ENCODE measurements at regions not wholly inside any gene's neighbourhood (a gene's known extent, or its start where the extent isn't known, plus 50 kb on each side); places are given as distances from the start of the nearest gene placed in this dataset.
A peak's percentile ranks its signal among the peaks of the same experiment; 100 is the strongest.

DNA sequence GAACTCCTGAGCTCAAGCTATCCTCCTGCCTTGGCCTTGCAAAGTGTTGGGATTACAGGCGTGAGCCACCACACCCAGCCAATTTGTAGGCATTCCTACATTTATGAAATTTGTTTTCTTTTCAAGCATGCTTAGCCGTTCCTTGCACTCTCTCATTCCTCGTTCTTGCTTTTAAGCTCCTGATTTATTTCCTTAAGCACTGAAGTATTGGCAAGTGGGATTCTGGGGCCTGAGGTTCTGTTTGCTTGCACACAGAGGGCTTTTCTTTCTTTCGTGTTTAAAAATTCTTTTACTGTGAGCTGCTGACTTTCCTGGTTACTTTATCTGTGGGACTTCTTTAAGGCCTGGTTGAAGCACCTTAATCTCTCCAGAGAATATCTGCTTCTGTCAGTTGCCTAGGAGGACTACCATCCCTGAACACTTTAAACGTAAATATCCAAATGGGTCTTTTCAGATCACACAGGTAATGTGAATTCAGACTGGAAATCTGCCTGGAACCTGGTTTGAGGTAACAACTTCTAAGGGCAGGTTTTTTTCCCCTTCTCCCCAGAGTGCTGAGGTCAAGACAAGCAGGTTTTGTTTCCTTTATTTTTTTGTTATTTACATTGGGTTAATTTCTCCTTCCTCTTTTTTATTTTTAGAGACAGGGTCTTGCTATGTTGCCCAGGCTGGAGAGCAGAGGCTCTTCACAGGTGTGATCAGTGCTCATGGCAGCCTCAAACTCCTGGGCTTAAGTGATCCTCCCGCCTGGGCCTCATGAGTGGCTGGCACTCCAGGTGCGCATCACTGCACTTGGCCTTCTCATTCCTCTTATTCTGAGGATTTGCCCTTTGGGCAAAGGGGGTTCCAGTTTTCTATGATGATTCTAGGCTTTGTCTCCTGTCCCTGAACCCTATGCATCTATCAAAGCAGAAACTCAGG is 102.9 kb downstream of the PFKFB3 start:
- no peak overlapping the region for H3K4me3 ChIP-seq
- H3K27ac ChIP-seq = no peak overlapping the region
- H3K36me3 ChIP-seq = no peaks in the 10 kb centered on the region
- no peak for DNase-seq (ENCODE audit: low read depth in 1 of 2, low spot score in 2 of 2)
- peaks cover under 1% of the 10 kb centered on the region; the same call in 1 of the 2 replicates for H3K4me1 ChIP-seq (replicated peaks)
- no peaks in the 10 kb centered on the region for H3K27me3 ChIP-seq (replicated peaks)
- H3K9me3 ChIP-seq (replicated peaks) = no peaks in the 10 kb centered on the region

GRCh38 chr10:6306917-6307316 is 104.2 kb downstream of the PFKFB3 start:
- Histone ChIP-seq H3K36me3 (no peaks in the 10 kb centered on the region), H3K27ac (no peak overlapping the region), H3K9me3 (replicated peaks) (no peaks in the 10 kb centered on the region), H3K4me1 (replicated peaks) (no peaks in the 10 kb centered on the region), H3K4me3 (no peak overlapping the region), H3K27me3 (replicated peaks) (no peaks in the 10 kb centered on the region)
- DNase-seq (ENCODE audit: low read depth in 1 of 2, low spot score in 2 of 2) = no peak

GRCh38 chr10:6309816-6310215 is 107.1 kb downstream of the PFKFB3 start:
- Histone ChIP-seq H3K4me3 (no peak overlapping the region), H3K9me3 (replicated peaks) (no peaks in the 10 kb centered on the region), H3K36me3 (no peaks in the 10 kb centered on the region), H3K27ac (no peak overlapping the region), H3K4me1 (replicated peaks) (no peaks in the 10 kb centered on the region), H3K27me3 (replicated peaks) (no peaks in the 10 kb centered on the region)
- no peak for DNase-seq (ENCODE audit: low read depth in 1 of 2, low spot score in 2 of 2)

DNA sequence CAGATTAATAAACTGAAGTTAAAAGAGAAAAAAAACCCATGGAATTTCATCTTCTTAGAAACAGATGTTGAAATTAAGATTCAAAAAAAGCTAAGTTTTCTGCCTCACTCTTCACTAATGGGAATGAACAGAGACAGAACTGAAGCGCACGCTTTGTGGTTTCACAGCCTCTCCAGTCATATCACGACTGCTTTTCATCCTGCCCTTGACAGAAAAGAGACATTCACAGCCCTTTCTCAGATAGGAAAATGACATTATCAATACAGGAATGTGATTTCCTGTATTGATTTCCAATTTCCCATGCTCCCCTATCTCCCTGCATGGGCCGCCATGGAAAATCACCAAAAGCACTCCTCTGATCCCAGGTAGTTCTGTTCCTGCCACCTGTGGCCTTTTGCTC is 108.2 kb downstream of the PFKFB3 start:
- H3K9me3 ChIP-seq (replicated peaks) = no peaks in the 10 kb centered on the region
- H3K27me3 ChIP-seq (replicated peaks) = no peaks in the 10 kb centered on the region
- H3K4me3 ChIP-seq = no peak overlapping the region
- no peaks in the 10 kb centered on the region for H3K4me1 ChIP-seq (replicated peaks)
- no peak for DNase-seq (ENCODE audit: low read depth in 1 of 2, low spot score in 2 of 2)
- H3K36me3 ChIP-seq = no peaks in the 10 kb centered on the region
- no peak overlapping the region for H3K27ac ChIP-seq

DNA sequence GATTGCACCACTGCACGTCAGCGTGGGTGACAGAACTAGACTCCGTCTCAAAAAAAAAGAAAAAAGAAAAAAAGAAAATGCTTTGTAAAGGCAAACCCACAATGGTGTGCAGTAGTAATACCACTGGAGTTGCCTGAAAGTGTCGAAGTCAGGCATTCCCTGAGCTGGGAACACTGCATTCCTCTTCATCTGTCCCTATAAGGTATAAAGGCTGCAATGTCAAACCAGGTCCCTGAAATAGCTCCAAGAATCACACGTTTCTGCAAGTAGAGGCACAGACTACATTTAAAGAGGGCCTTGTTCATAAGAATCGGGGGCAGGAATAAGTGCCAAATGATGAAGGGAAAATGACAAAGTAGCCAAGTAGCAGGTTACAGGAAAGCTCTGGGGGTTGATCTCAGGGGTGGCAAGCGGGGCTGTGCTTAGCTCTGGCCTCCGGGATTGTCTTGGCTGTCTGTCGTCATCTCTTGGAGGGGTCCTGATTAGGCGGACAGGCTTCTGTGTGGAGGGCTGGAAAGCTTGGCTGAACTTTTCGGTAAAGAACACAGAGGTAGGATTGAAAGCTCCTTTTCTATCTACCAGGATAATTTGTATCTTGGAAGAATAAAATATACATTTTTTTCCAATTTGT is 109.1 kb downstream of the PFKFB3 start:
- no peaks in the 10 kb centered on the region for H3K9me3 ChIP-seq (replicated peaks)
- H3K27ac ChIP-seq = no peak overlapping the region
- no peak overlapping the region for H3K4me3 ChIP-seq
- H3K27me3 ChIP-seq (replicated peaks) = no peaks in the 10 kb centered on the region
- no peaks in the 10 kb centered on the region for H3K4me1 ChIP-seq (replicated peaks)
- DNase-seq (ENCODE audit: low read depth in 1 of 2, low spot score in 2 of 2) = no peak
- no peaks in the 10 kb centered on the region for H3K36me3 ChIP-seq

- no peak for DNase-seq (ENCODE audit: low read depth in 1 of 2, low spot score in 2 of 2)
- H3K27me3 ChIP-seq (replicated peaks) = no peaks in the 10 kb centered on the region
- no peak overlapping the region for H3K4me3 ChIP-seq
- no peaks in the 10 kb centered on the region for H3K9me3 ChIP-seq (replicated peaks)
- H3K36me3 ChIP-seq = no peaks in the 10 kb centered on the region
- H3K4me1 ChIP-seq (replicated peaks) = no peaks in the 10 kb centered on the region
- H3K27ac ChIP-seq = no peak overlapping the region
These were observed 109.9 kb downstream of the PFKFB3 start for GRCh38 chr10:6312636-6313035.

DNA sequence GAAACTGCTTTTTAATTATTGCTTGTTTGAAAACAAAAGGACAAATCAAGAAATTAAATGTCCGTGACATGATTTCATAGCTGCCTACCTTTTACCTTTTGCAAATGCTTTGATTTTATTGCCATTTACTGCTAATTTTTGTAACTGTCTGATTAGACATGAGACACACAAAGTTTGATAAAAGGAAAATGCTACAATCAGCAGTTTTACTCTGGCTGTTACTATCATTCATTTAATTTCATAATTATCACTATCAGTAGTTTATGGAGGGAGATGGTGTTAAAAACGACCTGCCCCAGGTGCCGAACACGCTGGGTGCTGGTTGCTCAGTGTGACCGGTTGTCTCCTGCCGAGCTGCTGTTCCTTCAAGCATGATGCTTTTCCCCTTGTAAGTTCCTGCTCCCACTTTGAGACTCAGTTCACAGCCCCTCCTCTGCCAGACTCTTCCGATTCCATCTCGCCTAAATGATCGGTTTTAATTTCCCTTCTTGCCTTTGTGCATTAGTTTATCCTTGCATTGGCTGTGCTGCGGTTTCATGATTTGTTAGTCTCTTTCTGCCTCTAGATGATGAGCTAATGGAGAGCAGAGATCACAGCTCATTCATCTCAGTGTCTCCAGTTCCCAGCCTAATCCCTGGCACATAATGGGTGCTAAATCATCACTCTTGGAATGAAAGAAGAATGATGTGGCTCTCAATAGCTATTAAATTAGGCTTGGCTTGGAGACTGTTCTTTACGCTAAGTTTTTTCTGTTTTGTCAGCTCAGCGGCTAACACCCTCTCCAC is 110.6 kb downstream of the PFKFB3 start:
- no peaks in the 10 kb centered on the region for H3K4me1 ChIP-seq (replicated peaks)
- DNase-seq (ENCODE audit: low read depth in 1 of 2, low spot score in 2 of 2) = no peak
- H3K27me3 ChIP-seq (replicated peaks) = no peaks in the 10 kb centered on the region
- H3K4me3 ChIP-seq = no peak overlapping the region
- H3K36me3 ChIP-seq = no peaks in the 10 kb centered on the region
- no peak overlapping the region for H3K27ac ChIP-seq
- no peaks in the 10 kb centered on the region for H3K9me3 ChIP-seq (replicated peaks)

GRCh38 chr10:6314620-6315205 is 112.0 kb downstream of the PFKFB3 start:
- Histone ChIP-seq H3K36me3 (no peaks in the 10 kb centered on the region), H3K4me3 (no peak overlapping the region), H3K27me3 (replicated peaks) (no peaks in the 10 kb centered on the region), H3K4me1 (replicated peaks) (no peaks in the 10 kb centered on the region), H3K27ac (no peak overlapping the region), H3K9me3 (replicated peaks) (no peaks in the 10 kb centered on the region; the same call in 1 of the 2 replicates)
- no peak for DNase-seq (ENCODE audit: low read depth in 1 of 2, low spot score in 2 of 2)

- H3K27ac ChIP-seq = no peak overlapping the region
- no peak overlapping the region for H3K4me3 ChIP-seq
- H3K4me1 ChIP-seq (replicated peaks) = peaks cover 18% of the 10 kb centered on the region
- DNase-seq (ENCODE audit: low read depth in 1 of 2, low spot score in 2 of 2) = no peak
- H3K27me3 ChIP-seq (replicated peaks) = no peaks in the 10 kb centered on the region
- H3K9me3 ChIP-seq (replicated peaks) = no peaks in the 10 kb centered on the region; the same call in 1 of the 2 replicates
- H3K36me3 ChIP-seq = no peaks in the 10 kb centered on the region
These were observed 116.4 kb downstream of the PFKFB3 start for GRCh38 chr10:6319119-6319518.

DNA sequence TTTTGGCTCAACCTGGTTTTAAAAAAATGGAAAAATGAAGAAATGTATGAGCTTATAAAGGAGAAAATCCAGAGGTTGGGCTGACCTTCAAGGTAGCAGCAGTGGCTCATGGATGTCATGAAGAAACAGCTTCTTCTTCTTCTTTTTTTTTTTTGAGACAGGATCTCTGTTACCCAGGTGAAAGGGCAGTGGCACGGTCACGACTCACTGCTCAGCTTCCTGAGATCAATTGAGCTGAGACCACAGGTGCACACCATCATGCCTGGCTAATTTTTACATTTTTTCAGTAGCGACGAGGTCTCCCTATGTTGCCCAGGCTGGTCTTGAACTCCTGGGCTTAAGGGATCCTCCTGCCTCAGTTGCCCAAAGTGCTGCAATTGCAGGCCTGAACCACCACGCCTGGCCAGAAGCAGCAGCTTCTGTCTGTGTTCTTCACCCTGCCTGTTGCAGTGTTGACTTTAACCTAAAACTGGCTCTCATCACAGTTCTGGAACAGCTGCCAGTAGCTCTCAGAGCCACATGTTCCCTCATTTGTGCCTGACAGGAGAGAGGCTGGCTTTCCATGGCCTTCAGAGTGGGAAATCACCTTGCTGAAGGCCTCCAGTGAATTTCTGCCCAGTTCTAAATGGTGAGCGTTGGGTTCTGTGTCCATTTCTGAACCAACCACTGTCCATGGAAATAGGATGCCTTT is 117.7 kb downstream of the PFKFB3 start:
- Histone ChIP-seq H3K4me1 (replicated peaks) (peaks cover 18% of the 10 kb centered on the region), H3K4me3 (no peak overlapping the region), H3K9me3 (replicated peaks) (no peaks in the 10 kb centered on the region; the same call in 1 of the 2 replicates), H3K27ac (no peak overlapping the region), H3K27me3 (replicated peaks) (no peaks in the 10 kb centered on the region), H3K36me3 (no peaks in the 10 kb centered on the region)
- DNase-seq (ENCODE audit: low read depth in 1 of 2, low spot score in 2 of 2) = no peak

GRCh38 chr10:6321880-6322279 is 119.1 kb downstream of the PFKFB3 start:
- no peaks in the 10 kb centered on the region for H3K36me3 ChIP-seq
- peak in 1 of 2 experiments; percentile 50 for DNase-seq (ENCODE audit: low read depth in 1 of 2, low spot score in 2 of 2)
- no peaks in the 10 kb centered on the region; the same call in 1 of the 2 replicates for H3K9me3 ChIP-seq (replicated peaks)
- H3K27ac ChIP-seq = peak overlapping the region; percentile 17; the same call in 1 of the 2 replicates
- no peaks in the 10 kb centered on the region for H3K27me3 ChIP-seq (replicated peaks)
- no peak overlapping the region for H3K4me3 ChIP-seq
- peaks cover 18% of the 10 kb centered on the region for H3K4me1 ChIP-seq (replicated peaks)

DNA sequence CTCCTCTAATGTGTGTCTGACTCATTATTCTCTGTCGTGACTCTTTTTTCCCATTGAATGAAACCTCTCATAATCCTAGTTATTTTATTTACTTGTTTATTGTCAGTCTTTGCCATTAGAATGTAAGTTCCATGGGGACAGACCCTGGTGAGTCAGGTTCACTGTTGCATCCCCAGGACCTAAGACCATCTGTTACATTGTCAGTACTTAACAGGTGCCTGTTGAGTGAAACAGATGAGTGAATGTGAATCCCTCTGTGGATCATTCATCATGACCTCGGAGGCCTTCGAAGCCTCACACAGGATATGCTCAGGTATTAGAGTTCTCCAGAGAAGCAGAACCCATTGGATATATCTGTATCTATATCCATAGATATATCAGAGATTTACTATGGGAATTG is 120.1 kb downstream of the PFKFB3 start:
- DNase-seq (ENCODE audit: low read depth in 1 of 2, low spot score in 2 of 2) = no peak
- Histone ChIP-seq H3K27ac (no peak overlapping the region), H3K4me1 (replicated peaks) (peaks cover 18% of the 10 kb centered on the region), H3K27me3 (replicated peaks) (no peaks in the 10 kb centered on the region), H3K36me3 (no peaks in the 10 kb centered on the region), H3K9me3 (replicated peaks) (no peaks in the 10 kb centered on the region; the same call in 1 of the 2 replicates), H3K4me3 (no peak overlapping the region)

Data from SJSA1 (cell line).